ENCODE measurements at regions not wholly inside any gene's neighbourhood (a gene's known extent, or its start where the extent isn't known, plus 50 kb on each side); places are given as distances from the start of the nearest gene placed in this dataset.

- no peak for TF ChIP-seq POLR2AphosphoS5 (IDR thresholded peaks at IDR 0.05; ENCODE audit: borderline replicate concordance, low read depth, low read length)
- TF ChIP-seq EZH2 (IDR thresholded peaks at IDR 0.05) = no peak
- TF ChIP-seq FOXP2 (optimal IDR thresholded peaks at IDR 0.05; ENCODE audit: control extremely low read depth, extremely low read length, insufficient read depth) = no peak
Measured at GRCh38 chr3:146326875-146327543, 76.1 kb upstream of the PLSCR4 start.
